Astrocyte (in vitro differentiated cells and primary cell): ENCODE measurements at regions not wholly inside any gene's neighbourhood (a gene's known extent, or its start where the extent isn't known, plus 50 kb on each side); places are given as distances from the start of the nearest gene placed in this dataset.

Source experiments
- DNase-seq: peaks from one replicate; pipeline ENCODE4 v3.0.0-alpha.2; 2010; ENCODE audit warnings: low read depth
- FAIRE-seq: peaks from 2 replicates; lab custom pipeline; 2011; peaks lifted over from hg19 to GRCh38; lab: Jason Lieb, UNC
- H2AFZ ChIP-seq: 2 replicates; pipeline ENCODE4 v1.6.0; 2012; ENCODE audit warnings: low read depth, low read length, inconsistent platforms
- H3K27ac ChIP-seq: 2 replicates; pipeline ENCODE4 v1.5.1; 2011; ENCODE audit warnings: low read depth, low read length, inconsistent platforms
- H3K27me3 ChIP-seq: 2 replicates; pipeline ENCODE4 v1.6.0; 2011; ENCODE audit warnings: low read length, inconsistent platforms; ENCODE audit not compliant: insufficient read depth
- H3K36me3 ChIP-seq: 2 replicates; pipeline ENCODE4 v1.5.1; 2011; ENCODE audit warnings: low read length, inconsistent platforms; ENCODE audit not compliant: insufficient read depth
- H3K4me1 ChIP-seq: 2 replicates; pipeline ENCODE4 v1.5.1; 2011; ENCODE audit warnings: low read length, inconsistent platforms; ENCODE audit not compliant: insufficient read depth
- H3K4me2 ChIP-seq: 2 replicates; pipeline ENCODE4 v1.6.0; 2012; ENCODE audit warnings: low read length, inconsistent platforms
- H3K4me3 ChIP-seq: 2 replicates; pipeline ENCODE4 v1.5.1; 2011; ENCODE audit warnings: low read depth, mild to moderate bottlenecking, low read length, inconsistent platforms; ENCODE audit not compliant: insufficient read depth
- H3K79me2 ChIP-seq: 2 replicates; pipeline ENCODE4 v1.6.0; 2012; ENCODE audit warnings: mild to moderate bottlenecking, low read length, inconsistent platforms; ENCODE audit not compliant: insufficient read depth
- H3K9ac ChIP-seq: 2 replicates; pipeline ENCODE4 v1.6.0; 2012; ENCODE audit warnings: mild to moderate bottlenecking, low read length, inconsistent platforms
- H3K9me3 ChIP-seq: 2 replicates; pipeline ENCODE4 v1.5.1; 2012; ENCODE audit warnings: low read depth, mild to moderate bottlenecking, low read length, inconsistent platforms; ENCODE audit not compliant: insufficient read depth
- H4K20me1 ChIP-seq: 2 replicates; pipeline ENCODE4 v1.6.0; 2012; ENCODE audit warnings: low read length, inconsistent platforms; ENCODE audit not compliant: insufficient read depth
- H3K27ac Mint-ChIP-seq: one replicate; pipeline ENCODE4 v1.8.0; 2021; ENCODE audit warnings: mild to moderate bottlenecking, mixed read lengths; ENCODE audit not compliant: unreplicated experiment
- H3K27me3 Mint-ChIP-seq: one replicate; pipeline ENCODE4 v1.8.0; 2021; ENCODE audit warnings: low read depth, mixed read lengths; ENCODE audit not compliant: unreplicated experiment
- H3K36me3 Mint-ChIP-seq: one replicate; pipeline ENCODE4 v1.8.0; 2021; ENCODE audit warnings: low read depth, mixed read lengths; ENCODE audit not compliant: unreplicated experiment
- H3K4me1 Mint-ChIP-seq: one replicate; pipeline ENCODE4 v1.8.0; 2021; ENCODE audit warnings: low read depth, mixed read lengths; ENCODE audit not compliant: unreplicated experiment
- H3K4me3 Mint-ChIP-seq: one replicate; pipeline ENCODE4 v1.8.0; 2021; ENCODE audit warnings: mild to moderate bottlenecking, moderate library complexity, mixed read lengths; ENCODE audit not compliant: unreplicated experiment
- H3K9me3 Mint-ChIP-seq: one replicate; pipeline ENCODE4 v1.8.0; 2021; ENCODE audit warnings: mild to moderate bottlenecking, mixed read lengths; ENCODE audit not compliant: unreplicated experiment
- EZH2 ChIP-seq: IDR thresholded peaks from 2 replicates; pipeline ENCODE4 v1.6.1; 2012; ENCODE audit warnings: mild to moderate bottlenecking, low read length, inconsistent platforms; ENCODE audit not compliant: insufficient read depth
- TF ChIP-seq, protein P1 (sequence below): IDR thresholded peaks from 2 replicates; pipeline ENCODE4 v1.5.1; 2011; ENCODE audit warnings: low read depth, mild to moderate bottlenecking, inconsistent platforms, low read length, moderate library complexity; ENCODE audit not compliant: insufficient read depth

DNA sequence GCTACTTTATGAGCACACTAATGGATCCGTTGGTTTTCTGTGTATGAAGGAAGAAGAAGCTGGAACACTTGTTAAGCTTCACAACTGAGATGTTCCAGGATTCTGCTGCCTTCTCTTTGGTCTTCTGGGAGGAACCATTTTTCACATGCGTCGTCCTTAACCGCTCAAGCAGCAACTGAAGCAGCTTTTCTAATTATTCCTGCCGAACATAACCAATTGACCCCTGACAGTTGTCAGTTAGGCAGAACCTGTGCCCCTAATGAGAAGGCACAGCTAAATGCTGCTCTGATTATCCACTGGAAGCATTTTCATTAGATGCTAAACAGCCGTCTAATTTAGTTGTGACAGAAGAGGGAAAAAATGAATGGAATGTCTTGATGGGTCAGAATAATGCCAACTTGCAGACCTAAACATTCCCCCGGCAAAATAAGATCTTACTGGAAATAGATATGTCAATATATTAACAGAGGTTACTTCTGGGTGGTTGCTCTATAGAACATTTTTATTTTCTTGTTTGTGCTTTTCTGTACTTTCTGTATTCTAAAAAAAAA is 85.0 kb upstream of the SMLR1 start:
- Histone ChIP-seq H3K4me2 (peak overlapping the region; percentile 15), H3K79me2 (no peaks in the 10 kb centered on the region), H2AFZ (no peak overlapping the region), H3K27me3 (no peaks in the 10 kb centered on the region), H3K4me3 (no peak overlapping the region), H3K36me3 (no peaks in the 10 kb centered on the region), H3K4me1 (peaks cover 4% of the 10 kb centered on the region), H3K9ac (no peak overlapping the region), H3K9me3 (no peaks in the 10 kb centered on the region), H3K27ac (no peak overlapping the region), H4K20me1 (no peaks in the 10 kb centered on the region)
- DNase-seq (peak; percentile 31), FAIRE-seq (no peak)
- no peaks in the 10 kb centered on the region for H3K9me3 Mint-ChIP-seq
- H3K27me3 Mint-ChIP-seq, result no peaks in the 10 kb centered on the region
- H3K36me3 Mint-ChIP-seq, result no peaks in the 10 kb centered on the region
- peaks cover 15% of the 10 kb centered on the region for H3K4me1 Mint-ChIP-seq
- TF ChIP-seq, protein P1, sequence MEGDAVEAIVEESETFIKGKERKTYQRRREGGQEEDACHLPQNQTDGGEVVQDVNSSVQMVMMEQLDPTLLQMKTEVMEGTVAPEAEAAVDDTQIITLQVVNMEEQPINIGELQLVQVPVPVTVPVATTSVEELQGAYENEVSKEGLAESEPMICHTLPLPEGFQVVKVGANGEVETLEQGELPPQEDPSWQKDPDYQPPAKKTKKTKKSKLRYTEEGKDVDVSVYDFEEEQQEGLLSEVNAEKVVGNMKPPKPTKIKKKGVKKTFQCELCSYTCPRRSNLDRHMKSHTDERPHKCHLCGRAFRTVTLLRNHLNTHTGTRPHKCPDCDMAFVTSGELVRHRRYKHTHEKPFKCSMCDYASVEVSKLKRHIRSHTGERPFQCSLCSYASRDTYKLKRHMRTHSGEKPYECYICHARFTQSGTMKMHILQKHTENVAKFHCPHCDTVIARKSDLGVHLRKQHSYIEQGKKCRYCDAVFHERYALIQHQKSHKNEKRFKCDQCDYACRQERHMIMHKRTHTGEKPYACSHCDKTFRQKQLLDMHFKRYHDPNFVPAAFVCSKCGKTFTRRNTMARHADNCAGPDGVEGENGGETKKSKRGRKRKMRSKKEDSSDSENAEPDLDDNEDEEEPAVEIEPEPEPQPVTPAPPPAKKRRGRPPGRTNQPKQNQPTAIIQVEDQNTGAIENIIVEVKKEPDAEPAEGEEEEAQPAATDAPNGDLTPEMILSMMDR, result no peak
- TF ChIP-seq EZH2, result no peak
- H3K4me3 Mint-ChIP-seq, result no peak overlapping the region
- H3K27ac Mint-ChIP-seq, result peak overlapping the region; percentile 11

DNA sequence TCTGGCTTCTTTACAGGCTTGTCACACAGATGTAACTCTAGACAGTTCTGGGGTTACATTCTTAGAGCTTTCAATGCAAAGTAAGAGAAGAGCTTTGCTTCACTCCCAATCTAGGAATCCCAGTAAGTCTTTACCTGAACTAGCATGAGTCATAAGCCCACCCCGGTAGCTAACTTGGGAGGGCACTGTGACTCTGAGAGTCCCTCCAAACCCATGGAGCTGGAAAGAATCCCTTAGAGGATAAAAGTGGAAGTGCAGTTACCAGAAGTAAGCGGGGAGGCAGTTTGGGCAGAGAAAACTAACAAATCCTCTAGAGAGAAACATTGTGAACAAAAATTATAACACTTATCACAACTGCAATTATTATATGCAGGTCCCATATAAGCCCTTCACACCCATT is 84.0 kb upstream of the SMLR1 start:
- H2AFZ ChIP-seq, result no peak overlapping the region
- DNase-seq (no peak), FAIRE-seq (no peak)
- no peaks in the 10 kb centered on the region for H3K27me3 ChIP-seq
- H3K4me3 ChIP-seq, result no peak overlapping the region
- TF ChIP-seq EZH2, result no peak
- TF ChIP-seq, protein P1, result no peak
- no peaks in the 10 kb centered on the region for H3K36me3 ChIP-seq
- no peaks in the 10 kb centered on the region for H4K20me1 ChIP-seq
- Mint-ChIP-seq H3K9me3 (no peaks in the 10 kb centered on the region), H3K27me3 (no peaks in the 10 kb centered on the region), H3K4me1 (peaks cover 15% of the 10 kb centered on the region), H3K27ac (peak overlapping the region; percentile 10), H3K4me3 (no peak overlapping the region), H3K36me3 (no peaks in the 10 kb centered on the region)
- no peak overlapping the region for H3K9ac ChIP-seq
- no peaks in the 10 kb centered on the region for H3K79me2 ChIP-seq
- H3K27ac ChIP-seq, result no peak overlapping the region
- H3K4me1 ChIP-seq, result peaks cover 4% of the 10 kb centered on the region
- no peak overlapping the region for H3K4me2 ChIP-seq
- H3K9me3 ChIP-seq, result no peaks in the 10 kb centered on the region

DNA sequence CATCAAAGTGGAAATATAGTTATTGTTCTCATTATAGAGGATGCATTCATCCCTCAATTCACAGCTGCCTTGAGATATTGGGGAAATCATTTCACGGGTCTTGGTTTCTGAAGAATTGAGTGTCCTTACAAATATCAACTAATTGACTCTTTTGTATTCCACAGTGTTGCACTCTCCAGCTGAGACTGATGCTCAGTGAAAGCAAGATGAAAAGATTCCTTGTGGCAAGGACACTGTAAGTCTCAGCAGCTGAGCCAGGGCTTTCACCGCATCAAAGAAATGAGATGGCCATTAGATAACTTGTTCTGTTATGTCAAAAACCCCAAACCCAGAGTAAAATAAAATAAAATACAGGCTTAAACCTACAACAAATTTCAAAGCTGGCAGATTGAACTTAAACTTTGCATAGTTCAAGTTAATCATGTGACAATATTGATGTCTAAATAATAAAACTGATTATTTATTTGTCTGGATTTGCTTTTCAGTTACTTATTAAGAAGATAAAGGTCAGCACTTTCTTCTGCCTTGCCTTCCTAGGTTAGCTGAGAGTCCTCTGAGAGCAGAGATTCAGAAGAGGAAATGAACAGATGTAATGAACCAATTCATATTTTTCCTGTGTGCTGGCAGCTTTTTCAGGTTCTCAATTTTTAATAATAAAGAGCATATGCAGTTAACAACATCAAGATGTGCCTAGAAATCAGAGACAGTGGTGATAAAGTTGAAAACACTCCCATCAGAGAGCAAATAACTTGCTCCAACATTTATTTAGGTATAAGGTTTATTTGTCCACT is 82.4 kb upstream of the SMLR1 start:
- DNase-seq, result no peak
- no peak for TF ChIP-seq EZH2
- TF ChIP-seq, protein P1, result no peak
- no peak overlapping the region for H3K27ac ChIP-seq
- no peak overlapping the region for H2AFZ ChIP-seq
- peaks cover 4% of the 10 kb centered on the region for H3K4me1 ChIP-seq
- no peaks in the 10 kb centered on the region for H3K27me3 ChIP-seq
- no peaks in the 10 kb centered on the region for H3K79me2 ChIP-seq
- H3K36me3 ChIP-seq, result no peaks in the 10 kb centered on the region
- H3K9ac ChIP-seq, result no peak overlapping the region
- H4K20me1 ChIP-seq, result no peaks in the 10 kb centered on the region
- peaks cover 5% of the 10 kb centered on the region for H3K9me3 ChIP-seq
- Mint-ChIP-seq H3K27me3 (no peaks in the 10 kb centered on the region), H3K4me1 (peaks cover 15% of the 10 kb centered on the region), H3K9me3 (peaks cover 5% of the 10 kb centered on the region), H3K4me3 (no peak overlapping the region), H3K27ac (no peak overlapping the region), H3K36me3 (no peaks in the 10 kb centered on the region)
- H3K4me3 ChIP-seq, result no peak overlapping the region
- H3K4me2 ChIP-seq, result no peak overlapping the region
- FAIRE-seq, result no peak
